SK-N-MC (cell line): ENCODE measurements at regions not wholly inside any gene's neighbourhood (a gene's known extent, or its start where the extent isn't known, plus 50 kb on each side); places are given as distances from the start of the nearest gene placed in this dataset.

ENCODE experiments used
- EZH2 ChIP-seq: fragments of 200-600 bp; sonication (generic); IDR thresholded peaks from one replicate; pipeline ENCODE4 v1.6.1; 2017; ENCODE audit warnings: antibody characterized with exemption
- POLR2AphosphoS5 ChIP-seq: IDR thresholded peaks from 2 replicates; pipeline ENCODE4 v1.6.1; 2012; ENCODE audit warnings: mild to moderate bottlenecking, low read depth, low read length, borderline replicate concordance

DNA sequence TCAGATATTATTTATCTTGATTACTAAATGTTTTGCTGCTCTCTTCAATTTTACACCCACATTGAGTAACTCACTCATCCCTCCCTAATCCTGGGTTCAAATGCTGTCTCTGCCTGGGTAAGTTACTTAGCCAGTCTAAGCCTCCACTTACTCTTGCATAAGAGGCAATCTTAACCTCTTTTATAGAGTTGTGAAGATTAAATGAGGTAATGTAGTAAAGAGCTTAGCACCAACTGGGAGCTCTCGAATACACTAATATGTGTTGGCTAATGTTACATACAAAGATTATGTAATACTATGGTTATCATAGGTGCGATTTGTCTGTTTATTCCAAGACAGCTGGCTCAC, 134.4 kb upstream of the STMND1 start:
- no peak for TF ChIP-seq POLR2AphosphoS5
- TF ChIP-seq EZH2 = no peak
